Stimulated activated CD8-positive, alpha-beta memory T cell treated with anti-CD3 and anti-CD28 coated beads, Interleukin-12 subunit alpha, Interleukin-12 subunit beta, amount 100 ng/mL, for 24 hours (primary cell): ENCODE measurements at regions not wholly inside any gene's neighbourhood (a gene's known extent, or its start where the extent isn't known, plus 50 kb on each side); places are given as distances from the start of the nearest gene placed in this dataset.

Experiments
- DNase-seq: peaks from one replicate; pipeline ENCODE4 v3.0.0-alpha.2; 2020; ENCODE audit errors: extremely low read depth

- no peak for DNase-seq
Measured at GRCh38 chr20:52921340-52921739, 50.8 kb upstream of the TSHZ2 start.

DNA sequence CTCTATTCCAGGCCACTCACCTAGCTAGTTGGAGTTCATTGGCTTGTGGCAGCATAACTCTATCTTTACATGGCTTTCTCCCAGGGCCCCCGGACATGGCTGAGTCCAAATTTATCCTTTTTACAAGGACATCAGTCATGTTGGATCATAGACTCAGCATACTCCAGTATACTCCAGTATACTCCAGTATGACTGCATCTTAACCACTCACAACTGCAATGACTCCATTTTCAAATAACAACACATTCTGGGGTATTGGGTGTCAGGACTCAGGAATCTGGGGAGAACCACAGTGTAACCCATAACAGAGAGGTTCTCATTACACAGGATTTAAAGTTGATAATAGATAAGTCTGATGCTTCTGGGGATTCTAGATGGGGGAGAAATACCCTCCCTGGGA lies 53.8 kb upstream of the TSHZ2 start:
- no peak for DNase-seq

DNA sequence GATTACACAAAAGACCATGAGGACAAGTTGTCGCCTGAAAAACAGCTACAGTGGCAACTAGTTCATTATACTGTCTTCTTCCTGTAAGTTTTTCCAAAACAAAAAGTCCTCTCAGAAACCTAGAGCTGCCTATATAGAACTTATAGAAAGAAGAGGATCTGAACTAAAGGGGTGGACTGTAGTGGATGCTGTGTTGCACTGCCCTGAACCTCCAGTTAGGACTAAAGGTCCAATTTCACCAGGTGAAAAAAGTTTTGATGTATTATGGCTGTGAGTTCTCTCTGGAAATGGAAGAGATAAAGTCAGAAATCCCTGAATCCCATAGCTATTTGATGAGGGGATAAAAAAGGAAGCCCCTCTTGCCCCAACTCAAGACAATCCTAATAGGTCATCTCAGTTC lies 56.6 kb upstream of the TSHZ2 start:
- no peak for DNase-seq

DNA sequence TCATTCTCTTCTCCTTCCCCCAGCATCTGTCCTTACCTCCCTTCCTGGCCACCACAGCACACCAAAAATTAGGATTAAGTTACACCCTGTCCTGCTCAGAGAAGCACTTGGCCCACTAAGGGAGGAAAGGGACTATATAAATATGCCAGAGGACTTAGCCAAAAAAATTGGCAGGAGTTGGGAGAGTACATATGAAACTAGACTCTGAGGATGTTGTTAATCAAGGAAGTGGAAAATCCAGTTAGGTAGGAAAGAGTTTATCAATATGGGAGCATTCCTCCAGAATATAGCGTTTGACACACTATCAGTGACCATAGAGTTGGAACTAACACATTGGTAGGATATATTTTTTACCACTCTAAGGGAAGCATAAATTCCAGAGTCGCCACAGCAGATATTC lies 57.3 kb upstream of the TSHZ2 start:
- no peak for DNase-seq

DNA sequence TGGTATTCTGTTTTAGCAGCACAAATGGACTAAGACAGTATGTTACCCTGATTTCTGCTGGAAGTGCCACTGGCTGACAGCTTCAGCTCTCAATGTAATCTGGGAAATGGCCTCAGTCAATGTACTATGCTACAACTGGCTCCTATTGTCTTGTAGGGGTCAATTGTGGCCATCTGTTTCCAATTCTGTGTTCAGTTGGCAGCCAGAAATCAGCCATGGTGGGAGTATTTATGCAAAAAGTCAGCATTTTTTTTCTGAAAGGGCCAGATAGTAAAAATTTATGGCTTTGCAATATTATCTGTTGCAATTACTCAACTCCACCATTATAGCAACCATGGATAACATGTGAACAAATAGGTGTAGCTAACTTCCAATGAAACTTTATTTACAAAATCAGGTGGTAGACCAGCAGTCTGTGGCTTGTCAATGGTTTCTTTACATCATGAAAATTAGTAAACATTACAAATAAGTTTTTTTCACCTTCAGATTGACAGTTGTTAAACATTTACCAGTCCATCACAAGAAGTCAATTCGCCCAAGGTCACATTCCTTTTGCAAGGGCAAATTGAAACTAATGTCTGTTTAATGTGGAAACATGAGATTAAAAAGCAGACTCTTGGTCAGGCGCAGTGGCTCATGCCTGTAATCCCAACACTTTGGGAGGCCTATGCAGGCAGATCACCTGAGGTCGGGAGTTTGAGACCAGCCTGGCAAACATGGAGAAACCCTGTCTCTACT lies 58.3 kb upstream of the TSHZ2 start:
- no peak for DNase-seq

- DNase-seq, result no peak
Measured at GRCh38 chr20:52905241-52905994, 66.7 kb upstream of the TSHZ2 start.

- no peak for DNase-seq
Measured at GRCh38 chr20:52904837-52905236, 67.3 kb upstream of the TSHZ2 start.

DNA sequence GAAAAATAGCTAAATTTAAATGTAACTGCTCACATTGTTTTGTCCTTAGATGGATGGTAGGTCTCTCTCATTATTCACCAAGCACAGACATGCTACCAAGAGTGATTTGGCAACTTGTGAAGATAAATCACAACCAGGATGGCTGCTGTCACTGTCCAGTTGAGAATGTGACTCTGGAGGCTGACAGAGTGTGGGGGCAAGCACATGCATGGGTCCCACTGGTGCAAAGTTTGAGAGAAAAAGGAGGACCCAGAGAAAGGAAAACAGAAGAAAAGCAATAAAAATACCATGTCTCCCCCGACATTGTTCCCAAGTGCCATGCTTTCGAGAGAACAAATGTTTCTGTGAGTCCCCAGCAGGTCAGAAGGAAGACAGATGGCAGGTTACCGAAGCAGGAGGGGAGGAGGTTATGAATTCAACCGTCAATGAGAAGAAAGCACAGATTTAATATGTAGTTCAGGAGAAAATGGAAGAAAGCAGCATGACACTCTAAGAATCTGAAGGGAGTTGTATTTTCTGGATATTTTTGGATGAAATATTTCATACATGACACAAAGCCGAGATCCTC lies 73.0 kb upstream of the TSHZ2 start:
- DNase-seq, result no peak

GRCh38 chr20:52896348-52896747 lies 75.8 kb upstream of the TSHZ2 start:
- DNase-seq, result no peak

DNA sequence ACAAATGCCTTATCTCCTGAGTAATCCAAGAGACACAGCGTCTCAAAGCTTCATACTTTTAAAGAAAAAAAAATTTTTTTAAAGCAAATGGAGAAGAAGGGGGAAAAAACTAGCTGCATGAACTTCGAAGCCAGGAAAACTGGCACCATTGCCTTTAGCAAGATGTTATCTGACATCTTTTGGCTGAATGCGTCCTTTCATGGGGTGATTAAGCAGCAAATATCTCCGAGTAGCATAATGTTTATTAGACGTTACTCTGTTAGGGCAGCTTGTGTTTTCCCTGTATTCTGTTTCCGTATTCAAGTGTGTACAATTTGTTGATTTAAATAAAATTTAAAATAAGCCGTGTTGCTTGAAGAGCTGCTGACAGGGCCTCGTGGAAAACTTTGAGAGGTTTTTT lies 76.5 kb upstream of the TSHZ2 start:
- DNase-seq, result no peak

- no peak for DNase-seq
Measured at GRCh38 chr20:52895235-52895634, 76.9 kb upstream of the TSHZ2 start.

- DNase-seq, result no peak
Measured at GRCh38 chr20:52893498-52893897, 78.7 kb upstream of the TSHZ2 start.

GRCh38 chr20:52892023-52892422 lies 80.1 kb upstream of the TSHZ2 start:
- DNase-seq, result no peak

GRCh38 chr20:52890130-52890529 lies 82.0 kb upstream of the TSHZ2 start:
- DNase-seq, result no peak

DNA sequence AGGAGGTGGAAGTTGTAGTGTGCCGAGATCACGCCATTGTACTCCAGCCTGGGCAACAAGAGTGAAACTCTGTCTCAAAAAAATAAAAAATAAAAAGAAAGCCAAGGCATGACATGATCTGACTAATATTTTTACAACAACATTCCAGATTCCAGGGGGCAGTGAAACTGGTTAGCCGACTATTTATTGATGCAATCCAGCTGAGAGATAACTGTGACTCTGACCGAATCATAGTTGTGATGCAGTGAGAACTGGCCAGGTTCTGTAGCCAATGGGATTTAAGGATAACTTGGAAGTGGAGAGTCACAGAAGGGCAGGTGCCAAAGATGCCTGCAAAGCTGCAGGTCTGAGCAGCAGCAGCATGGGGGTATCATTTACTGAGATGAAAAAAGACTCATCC lies 82.9 kb upstream of the TSHZ2 start:
- DNase-seq, result no peak

GRCh38 chr20:52888096-52888495 lies 84.1 kb upstream of the TSHZ2 start:
- DNase-seq, result no peak

- DNase-seq, result no peak
Measured at GRCh38 chr20:52880997-52881396, 91.2 kb upstream of the TSHZ2 start.

GRCh38 chr20:52880259-52880658 lies 91.9 kb upstream of the TSHZ2 start:
- no peak for DNase-seq

GRCh38 chr20:52874241-52874640 lies 97.9 kb upstream of the TSHZ2 start:
- DNase-seq, result no peak

DNA sequence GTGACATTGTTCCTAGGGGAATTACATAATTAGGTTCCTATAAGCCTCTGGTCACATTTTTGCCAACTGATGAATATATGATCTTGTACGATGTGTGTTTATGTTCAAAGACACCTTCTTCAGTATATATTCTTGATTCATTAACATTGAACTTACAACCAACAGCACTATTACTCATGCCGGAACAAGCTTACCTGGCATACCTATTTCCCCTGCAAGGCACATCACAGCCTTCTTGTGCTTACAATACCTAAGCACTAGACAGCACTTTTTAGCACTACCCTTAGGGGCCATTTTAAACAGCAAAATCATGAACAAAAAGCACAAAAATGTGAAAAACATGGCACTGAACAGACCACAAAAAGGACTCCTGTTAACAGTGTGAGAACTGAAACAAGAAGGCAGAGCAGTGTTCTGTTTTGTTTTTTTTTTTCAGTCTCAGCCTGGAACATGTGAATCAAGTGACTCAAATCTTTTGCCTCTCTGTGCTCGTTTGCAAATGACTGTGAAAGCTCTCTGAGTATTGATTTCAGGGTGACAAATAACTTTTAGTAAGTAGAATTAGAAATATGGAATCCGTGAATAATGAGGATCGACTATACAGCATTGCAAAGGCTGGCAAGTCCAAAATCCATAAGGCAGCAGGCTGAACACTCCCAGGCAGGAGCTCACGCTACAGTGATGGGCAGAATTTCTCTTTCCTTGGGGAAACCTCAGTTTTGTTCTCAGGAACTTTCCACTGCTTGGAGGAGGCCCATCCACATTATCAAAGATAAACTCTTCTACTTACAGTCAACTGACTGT lies 102.3 kb upstream of the TSHZ2 start:
- no peak for DNase-seq

DNA sequence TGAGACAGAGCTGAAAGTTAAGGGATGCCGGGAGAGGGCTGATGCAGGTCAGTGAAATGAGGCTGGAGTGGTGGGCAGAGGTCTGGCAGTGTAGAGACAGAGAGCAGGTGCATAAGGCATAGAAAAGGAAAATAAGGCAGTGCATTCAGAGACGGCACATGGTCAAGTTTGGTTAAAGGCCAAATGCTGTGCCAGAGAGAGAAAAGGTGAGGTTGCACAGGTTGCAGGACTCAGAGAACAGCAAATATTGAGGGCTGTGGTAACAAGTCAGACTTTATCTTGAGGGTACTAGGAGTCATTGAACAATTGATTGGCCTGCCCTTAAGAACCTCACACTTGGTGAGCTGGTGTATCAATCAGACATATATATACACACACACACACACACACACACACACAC lies 102.9 kb upstream of the TSHZ2 start:
- DNase-seq, result no peak

- DNase-seq, result no peak
Measured at GRCh38 chr20:52867305-52867704, 104.9 kb upstream of the TSHZ2 start.
